PC-9 (cell line): ENCODE measurements at regions not wholly inside any gene's neighbourhood (a gene's known extent, or its start where the extent isn't known, plus 50 kb on each side); places are given as distances from the start of the nearest gene placed in this dataset.

Experiments used
- EZH2 ChIP-seq: fragments of 200-600 bp; sonication (generic); IDR thresholded peaks from 2 replicates; pipeline ENCODE4 v1.8.0; 2017; ENCODE audit warnings: antibody characterized with exemption, low read depth
- TF ChIP-seq, protein P1 (sequence below): fragments of 200-600 bp; sonication (generic); conservative IDR thresholded peaks from 2 replicates; pipeline ENCODE4 v1.6.1; 2017; ENCODE audit warnings: mixed run types, antibody characterized with exemption, mild to moderate bottlenecking, moderate library complexity

DNA sequence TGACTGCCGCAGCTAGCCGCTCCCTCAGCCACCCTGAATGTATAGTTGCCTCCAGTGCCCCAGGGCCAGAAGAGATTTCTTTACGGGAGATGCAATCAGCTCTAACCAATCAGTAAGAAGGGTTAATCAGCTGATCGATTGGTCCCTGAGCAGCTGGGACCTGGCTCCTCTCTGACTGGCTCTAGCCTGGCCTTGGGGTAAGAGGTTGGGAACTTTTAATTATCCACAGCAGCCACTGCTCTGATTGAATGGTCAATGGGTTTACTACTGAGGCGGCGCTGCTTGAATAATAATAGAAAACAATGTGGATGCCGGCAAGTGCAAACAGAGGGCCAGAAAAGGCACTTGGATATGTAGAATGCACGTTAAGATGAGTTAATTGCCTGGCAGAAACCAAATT lies 99.8 kb downstream of the TFAP2A start:
- TF ChIP-seq, protein P1, sequence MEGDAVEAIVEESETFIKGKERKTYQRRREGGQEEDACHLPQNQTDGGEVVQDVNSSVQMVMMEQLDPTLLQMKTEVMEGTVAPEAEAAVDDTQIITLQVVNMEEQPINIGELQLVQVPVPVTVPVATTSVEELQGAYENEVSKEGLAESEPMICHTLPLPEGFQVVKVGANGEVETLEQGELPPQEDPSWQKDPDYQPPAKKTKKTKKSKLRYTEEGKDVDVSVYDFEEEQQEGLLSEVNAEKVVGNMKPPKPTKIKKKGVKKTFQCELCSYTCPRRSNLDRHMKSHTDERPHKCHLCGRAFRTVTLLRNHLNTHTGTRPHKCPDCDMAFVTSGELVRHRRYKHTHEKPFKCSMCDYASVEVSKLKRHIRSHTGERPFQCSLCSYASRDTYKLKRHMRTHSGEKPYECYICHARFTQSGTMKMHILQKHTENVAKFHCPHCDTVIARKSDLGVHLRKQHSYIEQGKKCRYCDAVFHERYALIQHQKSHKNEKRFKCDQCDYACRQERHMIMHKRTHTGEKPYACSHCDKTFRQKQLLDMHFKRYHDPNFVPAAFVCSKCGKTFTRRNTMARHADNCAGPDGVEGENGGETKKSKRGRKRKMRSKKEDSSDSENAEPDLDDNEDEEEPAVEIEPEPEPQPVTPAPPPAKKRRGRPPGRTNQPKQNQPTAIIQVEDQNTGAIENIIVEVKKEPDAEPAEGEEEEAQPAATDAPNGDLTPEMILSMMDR = no peak
- TF ChIP-seq EZH2 = no peak
